GM21360 (cell line): ENCODE measurements at regions not wholly inside any gene's neighbourhood (a gene's known extent, or its start where the extent isn't known, plus 50 kb on each side); places are given as distances from the start of the nearest gene placed in this dataset.
"Not testable (repeated sequence)": the region's sequence is repeated elsewhere in the genome, so short reads cannot be mapped to it uniquely, and the experiment has no call there.

Experiments used
- ATAC-seq: cut with Tn5 transposase; IDR thresholded peaks from one replicate; pipeline ENCODE4 v1.9.1; 2021; ENCODE audit warnings: mild to moderate bottlenecking, moderate library complexity; ENCODE audit not compliant: unreplicated experiment

- ATAC-seq = no peak
Observed at GRCh38 chr4:173475751-173476150, 54.3 kb downstream of the HAND2 start.

- ATAC-seq = no peak
Observed at GRCh38 chr4:173469622-173470021, 60.4 kb downstream of the HAND2 start.

GRCh38 chr4:173468314-173468713 lies 61.7 kb downstream of the HAND2 start:
- no peak for ATAC-seq

GRCh38 chr4:173466101-173466500 lies 63.9 kb downstream of the HAND2 start:
- no peak for ATAC-seq

GRCh38 chr4:173464481-173464880 lies 65.5 kb downstream of the HAND2 start:
- ATAC-seq = no peak

- ATAC-seq = no peak
Observed at GRCh38 chr4:173463816-173464215, 64.9 kb upstream of the SCRG1 start.

GRCh38 chr4:173461170-173461569 lies 62.3 kb upstream of the SCRG1 start:
- no peak for ATAC-seq

GRCh38 chr4:173459857-173460256 lies 60.9 kb upstream of the SCRG1 start:
- ATAC-seq = no peak

GRCh38 chr4:173457893-173458292 lies 59.0 kb upstream of the SCRG1 start:
- ATAC-seq = no peak

GRCh38 chr4:173451435-173451834 lies 52.5 kb upstream of the SCRG1 start:
- not testable (repeated sequence) for ATAC-seq

GRCh38 chr4:173450281-173450680 lies 51.4 kb upstream of the SCRG1 start:
- no peak for ATAC-seq

- no peak for ATAC-seq
Observed at GRCh38 chr4:173449380-173449717, 50.4 kb upstream of the SCRG1 start.

GRCh38 chr4:173448608-173449379 lies 49.9 kb upstream of the SCRG1 start:
- ATAC-seq = peak; percentile 65
